Ascending aorta (tissue), 2 donors: ENCODE measurements at regions not wholly inside any gene's neighbourhood (a gene's known extent, or its start where the extent isn't known, plus 50 kb on each side); places are given as distances from the start of the nearest gene placed in this dataset.
A peak's percentile ranks its signal among the peaks of the same experiment; 100 is the strongest.
"Not testable (repeated sequence)": the region's sequence is repeated elsewhere in the genome, so short reads cannot be mapped to it uniquely, and the experiment has no call there.

Experiments used
- DNase-seq, 2 donors: peaks; one replicate each; pipeline ENCODE4 v3.0.0-alpha.2; 2019; ENCODE audit warnings: low spot score in 2 of 2
- H3K27ac ChIP-seq, 2 donors: fragments of 200-600 bp; sonication (generic); one replicate each; pipeline ENCODE4 v1.5.1; 2016 to 2017; ENCODE audit warnings: mild to moderate bottlenecking in 1 of 2
- H3K27me3 ChIP-seq: fragments of 200-600 bp; sonication (generic); one replicate; pipeline ENCODE4 v1.5.1; 2017
- H3K36me3 ChIP-seq, 2 donors: fragments of 200-600 bp; sonication (generic); one replicate each; pipeline ENCODE4 v1.5.1; 2016
- H3K4me1 ChIP-seq, 2 donors: fragments of 200-600 bp; sonication (generic); one replicate each; pipeline ENCODE4 v1.5.1; 2016 to 2017; ENCODE audit warnings: mild to moderate bottlenecking in 1 of 2
- H3K4me3 ChIP-seq, 2 donors: fragments of 200-600 bp; sonication (generic); one replicate each; pipeline ENCODE4 v1.5.1; 2016 to 2017; ENCODE audit warnings: mild to moderate bottlenecking in 1 of 2
- H3K9me3 ChIP-seq, 2 donors: fragments of 200-600 bp; sonication (generic); one replicate each; pipeline ENCODE4 v1.5.1; 2016
- CTCF ChIP-seq, 3 experiments: fragments of 200-600 bp in 2 of 3; fragments of 450-650 bp in 1 of 3; sonication (generic) in 2 of 3; IDR thresholded peaks; one replicate each; pipeline ENCODE4 v1.5.1; 2016 to 2019; ENCODE audit warnings: antibody characterized with exemption in 3 of 3, mild to moderate bottlenecking in 1 of 3, moderate library complexity in 1 of 3
- intact Hi-C: fragments of 100-400 bp; cut with DNase I; formaldehyde crosslinking; loops from one replicate; pipeline ENCODE4 v1.15.1; 2023

GRCh38 chr6:26275663-26276062 lies 89.3 kb upstream of the BTN3A2 start:
- intact Hi-C loops: no loop called here
- H3K36me3 ChIP-seq: no peaks in the 10 kb centered on the region
- no peak for TF ChIP-seq CTCF (IDR thresholded peaks at IDR 0.05)

GRCh38 chr6:26276841-26277648 lies 88.0 kb upstream of the BTN3A2 start:
- Histone ChIP-seq H3K27me3 (no peaks in the 10 kb centered on the region), H3K36me3 (no peaks in the 10 kb centered on the region), H3K4me1 (peaks cover 0 to 2% of the 10 kb centered on the region in 2 donors), H3K27ac (no peak overlapping the region), H3K4me3 (no peak overlapping the region), H3K9me3 (no peaks in the 10 kb centered on the region)
- TF ChIP-seq CTCF (IDR thresholded peaks at IDR 0.05): no peak
- DNase-seq: no peak
- intact Hi-C loops: no loop called here

More at GRCh38 chr6:26275663-26276062, 89.3 kb upstream of the BTN3A2 start:
- H3K4me1 ChIP-seq: peaks cover 0 to 10% of the 10 kb centered on the region in 2 donors
- no peaks in the 10 kb centered on the region for H3K9me3 ChIP-seq
- H3K27ac ChIP-seq: no peak overlapping the region
- no peaks in the 10 kb centered on the region for H3K27me3 ChIP-seq
- DNase-seq: no peak
- no peak overlapping the region for H3K4me3 ChIP-seq

GRCh38 chr6:26278536-26278935 lies 86.5 kb upstream of the BTN3A2 start:
- no peak for TF ChIP-seq CTCF (IDR thresholded peaks at IDR 0.05)
- Histone ChIP-seq H3K36me3 (no peaks in the 10 kb centered on the region), H3K4me1 (no peaks in the 10 kb centered on the region), H3K27ac (no peak overlapping the region), H3K27me3 (no peaks in the 10 kb centered on the region), H3K4me3 (no peak overlapping the region), H3K9me3 (no peaks in the 10 kb centered on the region)
- intact Hi-C loops: no loop called here
- no peak for DNase-seq

GRCh38 chr6:26279371-26279770 lies 85.6 kb upstream of the BTN3A2 start:
- H3K4me1 ChIP-seq, H3K27ac ChIP-seq, H3K36me3 ChIP-seq, H3K4me3 ChIP-seq, DNase-seq, intact Hi-C loops, H3K9me3 ChIP-seq, H3K27me3 ChIP-seq: not testable (repeated sequence)

GRCh38 chr6:26280407-26280806 lies 84.6 kb upstream of the BTN3A2 start:
- intact Hi-C loops: no loop called here
- Histone ChIP-seq H3K36me3 (no peaks in the 10 kb centered on the region), H3K9me3 (no peaks in the 10 kb centered on the region), H3K27me3 (no peaks in the 10 kb centered on the region), H3K27ac (no peak overlapping the region), H3K4me1 (no peaks in the 10 kb centered on the region), H3K4me3 (no peak overlapping the region)
- TF ChIP-seq CTCF (IDR thresholded peaks at IDR 0.05): no peak
- DNase-seq: no peak

GRCh38 chr6:26284537-26285142 lies 80.4 kb upstream of the BTN3A2 start:
- intact Hi-C loops: loop anchor here (1.0 to 5.0 kb wide), 6 partner anchors 10 to 253 kb away; partner anchors contain the start of gene HMGN4
- peaks cover 0 to 5% of the 10 kb centered on the region in 2 donors for H3K9me3 ChIP-seq
- DNase-seq: peak in 1 of 2 donors; percentile 83
- H3K27ac ChIP-seq: peak overlapping the region; percentile 93 to 97
- no peaks in the 10 kb centered on the region for H3K36me3 ChIP-seq
- H3K27me3 ChIP-seq: no peaks in the 10 kb centered on the region
- peak overlapping the region; percentile 71 to 79 for H3K4me3 ChIP-seq
- TF ChIP-seq CTCF (IDR thresholded peaks at IDR 0.05): no peak
- H3K4me1 ChIP-seq: no peaks in the 10 kb centered on the region
